ENCODE measurements at regions not wholly inside any gene's neighbourhood (a gene's known extent, or its start where the extent isn't known, plus 50 kb on each side); places are given as distances from the start of the nearest gene placed in this dataset.

- TF ChIP-seq CTCF (IDR thresholded peaks at IDR 0.05): no peak
- no peak for DNase-seq (ENCODE audit: extremely low spot score, unreplicated experiment)
- Mint-ChIP-seq H3K36me3 (ENCODE audit: unreplicated experiment) (no peaks in the 10 kb centered on the region), H3K27ac (ENCODE audit: unreplicated experiment) (no peak overlapping the region), H3K27me3 (ENCODE audit: unreplicated experiment) (peaks cover 51% of the 10 kb centered on the region), H3K4me1 (ENCODE audit: unreplicated experiment) (peaks cover 2% of the 10 kb centered on the region), H3K9me3 (ENCODE audit: unreplicated experiment) (no peaks in the 10 kb centered on the region), H3K4me3 (ENCODE audit: unreplicated experiment) (no peak overlapping the region)
Measured at GRCh38 chr6:72457738-72458137, 164.1 kb upstream of the KCNQ5 start.

GRCh38 chr6:72458521-72458920, 163.3 kb upstream of the KCNQ5 start:
- peaks cover 2% of the 10 kb centered on the region for H3K4me1 Mint-ChIP-seq (ENCODE audit: unreplicated experiment)
- H3K4me3 Mint-ChIP-seq (ENCODE audit: unreplicated experiment): no peak overlapping the region
- H3K27me3 Mint-ChIP-seq (ENCODE audit: unreplicated experiment): peaks cover 46% of the 10 kb centered on the region
- TF ChIP-seq CTCF (IDR thresholded peaks at IDR 0.05): no peak
- H3K36me3 Mint-ChIP-seq (ENCODE audit: unreplicated experiment): no peaks in the 10 kb centered on the region
- DNase-seq (ENCODE audit: extremely low spot score, unreplicated experiment): no peak
- H3K27ac Mint-ChIP-seq (ENCODE audit: unreplicated experiment): no peak overlapping the region
- no peaks in the 10 kb centered on the region for H3K9me3 Mint-ChIP-seq (ENCODE audit: unreplicated experiment)

- Mint-ChIP-seq H3K4me3 (ENCODE audit: unreplicated experiment) (no peak overlapping the region), H3K27ac (ENCODE audit: unreplicated experiment) (no peak overlapping the region), H3K9me3 (ENCODE audit: unreplicated experiment) (no peaks in the 10 kb centered on the region), H3K4me1 (ENCODE audit: unreplicated experiment) (peaks cover 8% of the 10 kb centered on the region), H3K27me3 (ENCODE audit: unreplicated experiment) (peaks cover 40% of the 10 kb centered on the region), H3K36me3 (ENCODE audit: unreplicated experiment) (no peaks in the 10 kb centered on the region)
- TF ChIP-seq CTCF (IDR thresholded peaks at IDR 0.05): no peak
- DNase-seq (ENCODE audit: extremely low spot score, unreplicated experiment): no peak
Measured at GRCh38 chr6:72461144-72461543, 160.7 kb upstream of the KCNQ5 start.

GRCh38 chr6:72464246-72464645, 157.6 kb upstream of the KCNQ5 start:
- Mint-ChIP-seq H3K4me1 (ENCODE audit: unreplicated experiment) (peaks cover 8% of the 10 kb centered on the region), H3K4me3 (ENCODE audit: unreplicated experiment) (no peak overlapping the region), H3K36me3 (ENCODE audit: unreplicated experiment) (no peaks in the 10 kb centered on the region), H3K9me3 (ENCODE audit: unreplicated experiment) (no peaks in the 10 kb centered on the region), H3K27me3 (ENCODE audit: unreplicated experiment) (peaks cover 23% of the 10 kb centered on the region), H3K27ac (ENCODE audit: unreplicated experiment) (no peak overlapping the region)
- DNase-seq (ENCODE audit: extremely low spot score, unreplicated experiment): no peak
- TF ChIP-seq CTCF (IDR thresholded peaks at IDR 0.05): no peak

GRCh38 chr6:72464791-72465691, 156.8 kb upstream of the KCNQ5 start:
- Mint-ChIP-seq H3K4me3 (ENCODE audit: unreplicated experiment) (no peak overlapping the region), H3K4me1 (ENCODE audit: unreplicated experiment) (peaks cover 8% of the 10 kb centered on the region), H3K36me3 (ENCODE audit: unreplicated experiment) (no peaks in the 10 kb centered on the region), H3K9me3 (ENCODE audit: unreplicated experiment) (no peaks in the 10 kb centered on the region), H3K27ac (ENCODE audit: unreplicated experiment) (no peak overlapping the region), H3K27me3 (ENCODE audit: unreplicated experiment) (peaks cover 15% of the 10 kb centered on the region)
- DNase-seq (ENCODE audit: extremely low spot score, unreplicated experiment): no peak
- no peak for TF ChIP-seq CTCF (IDR thresholded peaks at IDR 0.05)
